A673 (cell line): ENCODE measurements at regions not wholly inside any gene's neighbourhood (a gene's known extent, or its start where the extent isn't known, plus 50 kb on each side); places are given as distances from the start of the nearest gene placed in this dataset.

Source experiments
- BruUV-seq: library from RNA; stranded (reverse); fragments of 400-500 nt; replicated peaks from 2 replicates; lab custom pipeline; 2021; lab: Mats Ljungman, UMichigan
- CTCF ChIA-PET: fragments of 300-600 bp; sonication (Branson Sonifier 250); formaldehyde crosslinking; loops from one replicate; lab custom pipeline; 2022; ENCODE audit warnings: antibody characterized with exemption; lab: Charles Lee
- POLR2A ChIA-PET: fragments of 300-600 bp; sonication (Branson Sonifier 250); formaldehyde crosslinking; loops from one replicate; lab custom pipeline; 2022; ENCODE audit warnings: antibody characterized with exemption; ENCODE audit not compliant: low non-redundant PET; lab: Charles Lee
- DNase-seq: peaks from one replicate; pipeline ENCODE4 v3.0.0-alpha.2; 2015; ENCODE audit warnings: low spot score
- H3K27ac ChIP-seq: fragments of 200-600 bp; sonication (generic); 2 replicates; pipeline ENCODE4 v1.5.1; 2016; ENCODE audit warnings: mixed run types, low read depth, mild to moderate bottlenecking, mixed read lengths, antibody characterized with exemption, low read length; ENCODE audit not compliant: poor library complexity, severe bottlenecking
- H3K27me3 ChIP-seq: fragments of 200-600 bp; sonication (generic); replicated peaks from 2 replicates; pipeline ENCODE4 v1.6.1; 2017; ENCODE audit warnings: mixed run types, low read depth, mild to moderate bottlenecking, mixed read lengths, antibody characterized with exemption, low read length; ENCODE audit not compliant: insufficient read depth, poor library complexity
- H3K36me3 ChIP-seq: fragments of 200-600 bp; sonication (generic); 2 replicates; pipeline ENCODE4 v1.6.1; 2016; ENCODE audit warnings: mixed run types, mild to moderate bottlenecking, mixed read lengths, antibody characterized with exemption, low read length; ENCODE audit not compliant: insufficient read depth, poor library complexity, severe bottlenecking
- H3K4me1 ChIP-seq: fragments of 200-600 bp; sonication (generic); 2 replicates; pipeline ENCODE4 v1.6.1; 2017; ENCODE audit warnings: mixed run types, mild to moderate bottlenecking, mixed read lengths, antibody characterized with exemption, low read length; ENCODE audit not compliant: insufficient read depth, poor library complexity, severe bottlenecking
- H3K4me3 ChIP-seq: fragments of 200-600 bp; sonication (generic); 2 replicates; pipeline ENCODE4 v1.5.1; 2016; ENCODE audit warnings: low read depth, mixed run types, mild to moderate bottlenecking, mixed read lengths, low read length; ENCODE audit not compliant: poor library complexity, severe bottlenecking
- H3K9me3 ChIP-seq: fragments of 200-600 bp; sonication (generic); 2 replicates; pipeline ENCODE4 v1.6.1; 2016; ENCODE audit warnings: mixed run types, low read depth, mild to moderate bottlenecking, mixed read lengths, antibody characterized with exemption, low read length; ENCODE audit not compliant: poor library complexity, severe bottlenecking
- CTCF ChIP-seq: fragments of 300-800, 200-600 bp; sonication (generic); conservative IDR thresholded peaks from 2 replicates; pipeline ENCODE4 v1.5.1; 2017; ENCODE audit warnings: low read depth, mild to moderate bottlenecking, antibody characterized with exemption, low read length, moderate library complexity, mixed read lengths
- EZH2 ChIP-seq: fragments of 200-600 bp; sonication (generic); IDR thresholded peaks from 2 replicates; pipeline ENCODE4 v1.6.1; 2017; ENCODE audit warnings: borderline replicate concordance, low read depth, mild to moderate bottlenecking, mixed read lengths, antibody characterized with exemption, low read length; ENCODE audit not compliant: poor library complexity, severe bottlenecking
- intact Hi-C: fragments of 100-400 bp; cut with micrococcal nuclease; formaldehyde crosslinking; loops from one replicate; pipeline ENCODE4 v1.10.0; 2022; ENCODE audit not compliant: unreplicated experiment

GRCh38 chr11:119473226-119473625 is 50.3 kb upstream of the THY1 start:
- Histone ChIP-seq H3K4me1 (no peaks in the 10 kb centered on the region), H3K27me3 (no peaks in the 10 kb centered on the region), H3K27ac (no peak overlapping the region), H3K4me3 (no peak overlapping the region), H3K36me3 (no peaks in the 10 kb centered on the region), H3K9me3 (no peaks in the 10 kb centered on the region)
- POLR2A ChIA-PET: no interaction called here
- no peak for DNase-seq
- intact Hi-C loops: no loop called here
- BruUV-seq: no TSS peak
- CTCF ChIA-PET: no interaction called here
- TF ChIP-seq CTCF (no peak), EZH2 (no peak)

GRCh38 chr11:119472856-119473222 is 49.9 kb upstream of the THY1 start:
- intact Hi-C loops: no loop called here
- Histone ChIP-seq H3K27me3 (no peaks in the 10 kb centered on the region), H3K27ac (no peak overlapping the region), H3K36me3 (no peaks in the 10 kb centered on the region), H3K4me1 (no peaks in the 10 kb centered on the region), H3K9me3 (no peaks in the 10 kb centered on the region), H3K4me3 (no peak overlapping the region)
- TF ChIP-seq CTCF (no peak), EZH2 (no peak)
- ChIA-PET POLR2A (no interaction called here), CTCF (interaction anchor here (0.7 kb wide), 1 partner anchor 117 kb away, joined by 4 read pairs; no protein-coding TSS in a partner anchor)
- DNase-seq: no peak
- no TSS peak for BruUV-seq
